HL-60 (cell line): ENCODE measurements at regions not wholly inside any gene's neighbourhood (a gene's known extent, or its start where the extent isn't known, plus 50 kb on each side); places are given as distances from the start of the nearest gene placed in this dataset.
A peak's percentile ranks its signal among the peaks of the same experiment; 100 is the strongest.
"Not testable (repeated sequence)": the region's sequence is repeated elsewhere in the genome, so short reads cannot be mapped to it uniquely, and the experiment has no call there.

Source experiments
- DNase-seq, 2 experiments: peaks; one replicate each; pipeline ENCODE4 v3.0.0-alpha.2; 2010 to 2020; ENCODE audit warnings: low read depth in 1 of 2, low spot score in 1 of 2
- H3K27ac ChIP-seq: fragments of 250-450 bp; sonication (Bioruptor Pico); replicated peaks from 2 replicates; pipeline ENCODE4 v1.5.1; 2020; ENCODE audit warnings: mild to moderate bottlenecking, moderate library complexity
- H3K27me3 ChIP-seq: fragments of 250-450 bp; sonication (Bioruptor Pico); 2 replicates; pipeline ENCODE4 v1.5.1; 2021; ENCODE audit warnings: mild to moderate bottlenecking, moderate library complexity; ENCODE audit not compliant: insufficient read depth, poor library complexity, severe bottlenecking
- H3K4me3 ChIP-seq: replicated peaks from 2 replicates; pipeline ENCODE4 v1.5.1; 2011; ENCODE audit warnings: mild to moderate bottlenecking, control low read depth, low read length; ENCODE audit not compliant: insufficient read depth
- CTCF ChIP-seq: IDR thresholded peaks from one replicate; pipeline ENCODE4 v1.5.1; 2011; ENCODE audit warnings: low read length, control low read depth, inconsistent platforms; ENCODE audit not compliant: insufficient read depth
- GABPA ChIP-seq: IDR thresholded peaks from 2 replicates; pipeline ENCODE4 v1.6.1; 2012; ENCODE audit warnings: low read depth
- POLR2AphosphoS5 ChIP-seq: IDR thresholded peaks from 2 replicates; pipeline ENCODE4 v1.6.1; 2012; ENCODE audit warnings: low read depth
- REST ChIP-seq: IDR thresholded peaks from 2 replicates; pipeline ENCODE4 v1.6.1; 2012; ENCODE audit warnings: low read depth; ENCODE audit not compliant: insufficient replicate concordance
- SPI1 ChIP-seq: IDR thresholded peaks from 2 replicates; pipeline ENCODE4 v1.6.1; 2012; ENCODE audit warnings: low read depth, mild to moderate bottlenecking, borderline replicate concordance

- H3K27me3 ChIP-seq, result no peaks in the 10 kb centered on the region
- TF ChIP-seq GABPA (no peak), REST (no peak), POLR2AphosphoS5 (no peak), CTCF (no peak), SPI1 (no peak)
- no peak for DNase-seq
- H3K27ac ChIP-seq, result no peak overlapping the region
- no peak overlapping the region for H3K4me3 ChIP-seq
Observed at GRCh38 chr9:78112004-78112403, 80.4 kb upstream of the GNAQ start.

- no peak for DNase-seq
- no peak overlapping the region for H3K27ac ChIP-seq
- TF ChIP-seq POLR2AphosphoS5 (no peak), GABPA (no peak), CTCF (no peak), REST (no peak), SPI1 (no peak)
- no peaks in the 10 kb centered on the region for H3K27me3 ChIP-seq
- H3K4me3 ChIP-seq, result no peak overlapping the region
Observed at GRCh38 chr9:78109075-78109474, 77.5 kb upstream of the GNAQ start.

- H3K4me3 ChIP-seq, DNase-seq, H3K27me3 ChIP-seq: not testable (repeated sequence)
- H3K27ac ChIP-seq, result peak overlapping the region; percentile 7; the same call in 1 of the 2 replicates
Observed at GRCh38 chr9:78106586-78106985, 75.0 kb upstream of the GNAQ start.

- peak; percentile 78 to 92 for DNase-seq
- TF ChIP-seq SPI1 (peak; percentile 49; the same call in 1 of the 2 replicates), GABPA (peak; percentile 16; the same call in 1 of the 2 replicates), POLR2AphosphoS5 (peak; percentile 84), REST (peak; percentile 19), CTCF (no peak)
- Histone ChIP-seq H3K27ac (peak overlapping the region; percentile 74), H3K4me3 (no peak overlapping the region), H3K27me3 (no peaks in the 10 kb centered on the region)
Observed at GRCh38 chr9:78103971-78104433, 72.4 kb upstream of the GNAQ start.
